ENCODE measurements at regions not wholly inside any gene's neighbourhood (a gene's known extent, or its start where the extent isn't known, plus 50 kb on each side); places are given as distances from the start of the nearest gene placed in this dataset.

DNA sequence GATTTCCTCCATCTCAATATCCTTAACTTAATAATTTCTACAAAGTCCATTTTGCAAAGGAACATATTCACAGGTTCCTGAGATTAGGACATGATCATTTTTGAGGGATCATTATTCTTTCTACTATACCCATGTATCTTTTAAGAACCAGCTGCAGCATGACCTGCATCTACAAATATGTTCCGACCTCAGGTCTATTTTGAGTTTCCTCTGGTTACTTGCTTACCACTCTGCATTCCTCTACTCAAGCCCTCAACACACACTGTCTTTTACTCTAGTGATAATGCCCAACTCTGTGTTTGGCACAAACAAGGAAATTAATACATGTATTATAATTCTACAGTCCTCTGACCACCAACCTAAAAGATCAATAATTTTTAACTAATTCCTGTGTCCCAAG, 386.1 kb downstream of the DNAH5 start:
- ChIA-PET POLR2A (interaction anchor here (0.6 kb wide), 1 partner anchor 501 kb away, joined by 3 read pairs; no protein-coding TSS in a partner anchor), CTCF (ENCODE audit: unreplicated experiment) (no interaction called here)
- Histone ChIP-seq H3K4me2 (ENCODE audit: low read length) (no peak overlapping the region), H3K4me1 (ENCODE audit: insufficient read depth, low read length, poor library complexity, severe bottlenecking) (no peaks in the 10 kb centered on the region), H4K20me1 (ENCODE audit: insufficient read depth, low read length) (no peaks in the 10 kb centered on the region), H3K9me3 (ENCODE audit: low read length) (no peaks in the 10 kb centered on the region), H3K9me2 (ENCODE audit: insufficient read depth, low read length) (no peaks in the 10 kb centered on the region), H3K36me3 (ENCODE audit: insufficient read depth, low read length) (no peaks in the 10 kb centered on the region), H3K27ac (ENCODE audit: low read depth, low read length, poor library complexity, severe bottlenecking) (no peak overlapping the region), H2AFZ (ENCODE audit: low read length) (no peak overlapping the region), H3K79me2 (ENCODE audit: insufficient read depth, low read depth, low read length) (no peaks in the 10 kb centered on the region), H3K4me3 (ENCODE audit: low read depth, low read length, poor library complexity, severe bottlenecking) (no peak overlapping the region)
- DNase-seq (ENCODE audit: low spot score) = no peak
- BruUV-seq (replicated peaks) = no TSS peak
- intact Hi-C loops (cut with micrococcal nuclease; ENCODE audit: unreplicated experiment) = no loop called here
- TF ChIP-seq, protein P1, sequence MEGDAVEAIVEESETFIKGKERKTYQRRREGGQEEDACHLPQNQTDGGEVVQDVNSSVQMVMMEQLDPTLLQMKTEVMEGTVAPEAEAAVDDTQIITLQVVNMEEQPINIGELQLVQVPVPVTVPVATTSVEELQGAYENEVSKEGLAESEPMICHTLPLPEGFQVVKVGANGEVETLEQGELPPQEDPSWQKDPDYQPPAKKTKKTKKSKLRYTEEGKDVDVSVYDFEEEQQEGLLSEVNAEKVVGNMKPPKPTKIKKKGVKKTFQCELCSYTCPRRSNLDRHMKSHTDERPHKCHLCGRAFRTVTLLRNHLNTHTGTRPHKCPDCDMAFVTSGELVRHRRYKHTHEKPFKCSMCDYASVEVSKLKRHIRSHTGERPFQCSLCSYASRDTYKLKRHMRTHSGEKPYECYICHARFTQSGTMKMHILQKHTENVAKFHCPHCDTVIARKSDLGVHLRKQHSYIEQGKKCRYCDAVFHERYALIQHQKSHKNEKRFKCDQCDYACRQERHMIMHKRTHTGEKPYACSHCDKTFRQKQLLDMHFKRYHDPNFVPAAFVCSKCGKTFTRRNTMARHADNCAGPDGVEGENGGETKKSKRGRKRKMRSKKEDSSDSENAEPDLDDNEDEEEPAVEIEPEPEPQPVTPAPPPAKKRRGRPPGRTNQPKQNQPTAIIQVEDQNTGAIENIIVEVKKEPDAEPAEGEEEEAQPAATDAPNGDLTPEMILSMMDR (conservative IDR thresholded peaks at IDR 0.05; ENCODE audit: low read length) = no peak
- TF ChIP-seq EZH2phosphoT487 (IDR thresholded peaks at IDR 0.05; ENCODE audit: borderline replicate concordance, low read depth, low read length) = no peak

DNA sequence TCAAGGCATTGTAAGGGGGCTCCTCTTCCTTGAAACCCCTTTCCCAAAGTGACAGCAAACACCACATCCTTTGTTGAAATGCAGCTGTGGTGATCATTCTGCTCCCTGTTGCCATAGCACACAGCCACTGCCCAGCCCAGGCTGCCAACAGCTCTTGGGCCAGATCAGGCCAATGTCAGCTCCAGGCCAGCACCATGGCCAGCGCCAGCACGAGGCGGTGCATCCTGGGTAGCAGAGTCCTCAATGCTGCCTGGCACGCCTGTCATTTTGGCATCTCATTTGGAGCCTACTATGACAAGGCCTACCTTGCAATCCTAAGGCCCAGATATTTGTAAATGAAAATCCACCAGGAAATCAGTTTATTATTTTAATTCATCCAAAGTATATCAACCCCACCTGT, 390.6 kb downstream of the DNAH5 start:
- no TSS peak for BruUV-seq (replicated peaks)
- Histone ChIP-seq H3K9me3 (ENCODE audit: low read length) (no peaks in the 10 kb centered on the region), H4K20me1 (ENCODE audit: insufficient read depth, low read length) (no peaks in the 10 kb centered on the region), H3K36me3 (ENCODE audit: insufficient read depth, low read length) (no peaks in the 10 kb centered on the region), H3K4me3 (ENCODE audit: low read depth, low read length, poor library complexity, severe bottlenecking) (no peak overlapping the region), H2AFZ (ENCODE audit: low read length) (no peak overlapping the region), H3K4me2 (ENCODE audit: low read length) (no peak overlapping the region), H3K4me1 (ENCODE audit: insufficient read depth, low read length, poor library complexity, severe bottlenecking) (no peaks in the 10 kb centered on the region), H3K79me2 (ENCODE audit: insufficient read depth, low read depth, low read length) (no peaks in the 10 kb centered on the region), H3K27ac (ENCODE audit: low read depth, low read length, poor library complexity, severe bottlenecking) (no peak overlapping the region), H3K9me2 (ENCODE audit: insufficient read depth, low read length) (no peaks in the 10 kb centered on the region)
- no peak for TF ChIP-seq EZH2phosphoT487 (IDR thresholded peaks at IDR 0.05; ENCODE audit: borderline replicate concordance, low read depth, low read length)
- TF ChIP-seq, protein P1 (conservative IDR thresholded peaks at IDR 0.05; ENCODE audit: low read length) = no peak
- no peak for DNase-seq (ENCODE audit: low spot score)
- intact Hi-C loops (cut with micrococcal nuclease; ENCODE audit: unreplicated experiment) = no loop called here
- ChIA-PET CTCF (ENCODE audit: unreplicated experiment) (no interaction called here), POLR2A (no interaction called here)

DNA sequence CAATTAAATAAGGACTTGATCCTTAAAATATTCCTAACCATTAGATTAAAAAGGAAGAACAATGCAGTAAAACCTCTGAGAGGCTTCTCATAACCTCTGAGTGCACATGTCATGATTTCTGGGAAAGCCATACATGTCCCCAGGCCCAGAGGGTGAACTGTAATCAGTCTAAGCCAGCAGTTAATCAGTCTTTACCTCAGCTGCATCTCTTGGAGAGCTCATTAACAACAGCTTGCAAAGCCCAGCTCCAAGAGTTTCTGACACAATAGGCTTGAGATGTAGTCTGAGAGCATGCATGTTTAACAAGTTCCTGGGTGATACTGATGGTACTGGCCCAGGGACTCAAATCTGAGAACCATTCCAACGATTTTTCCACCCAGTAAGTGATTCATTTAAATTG, 392.1 kb downstream of the DNAH5 start:
- H3K36me3 ChIP-seq (ENCODE audit: insufficient read depth, low read length) = no peaks in the 10 kb centered on the region
- no peaks in the 10 kb centered on the region for H3K9me2 ChIP-seq (ENCODE audit: insufficient read depth, low read length)
- no TSS peak for BruUV-seq (replicated peaks)
- intact Hi-C loops (cut with micrococcal nuclease; ENCODE audit: unreplicated experiment) = no loop called here
- no peak overlapping the region for H3K4me2 ChIP-seq (ENCODE audit: low read length)
- no peak overlapping the region for H2AFZ ChIP-seq (ENCODE audit: low read length)
- ChIA-PET POLR2A (no interaction called here), CTCF (ENCODE audit: unreplicated experiment) (no interaction called here)
- H3K4me1 ChIP-seq (ENCODE audit: insufficient read depth, low read length, poor library complexity, severe bottlenecking) = no peaks in the 10 kb centered on the region
- TF ChIP-seq, protein P1 (conservative IDR thresholded peaks at IDR 0.05; ENCODE audit: low read length) = no peak
- no peak for TF ChIP-seq EZH2phosphoT487 (IDR thresholded peaks at IDR 0.05; ENCODE audit: borderline replicate concordance, low read depth, low read length)
- no peaks in the 10 kb centered on the region for H3K9me3 ChIP-seq (ENCODE audit: low read length)
- no peak overlapping the region for H3K27ac ChIP-seq (ENCODE audit: low read depth, low read length, poor library complexity, severe bottlenecking)
- no peaks in the 10 kb centered on the region for H4K20me1 ChIP-seq (ENCODE audit: insufficient read depth, low read length)
- no peak overlapping the region for H3K4me3 ChIP-seq (ENCODE audit: low read depth, low read length, poor library complexity, severe bottlenecking)
- no peaks in the 10 kb centered on the region for H3K79me2 ChIP-seq (ENCODE audit: insufficient read depth, low read depth, low read length)
- no peak for DNase-seq (ENCODE audit: low spot score)
